Mucosa of descending colon (tissue), 3 donors: ENCODE measurements at regions not wholly inside any gene's neighbourhood (a gene's known extent, or its start where the extent isn't known, plus 50 kb on each side); places are given as distances from the start of the nearest gene placed in this dataset.
"Not testable (repeated sequence)": the region's sequence is repeated elsewhere in the genome, so short reads cannot be mapped to it uniquely, and the experiment has no call there.

Experiments
- ATAC-seq: fragments of 200-7000 bp; cut with Tn5 transposase; one replicate; pipeline ENCODE4 v1.9.1; 2020; ENCODE audit warnings: mild to moderate bottlenecking, moderate library complexity
- DNase-seq, 3 donors: peaks; one replicate each; pipeline ENCODE4 v3.0.0-alpha.2; 2020
- H3K36me3 ChIP-seq: fragments of 200-600 bp; one replicate; pipeline ENCODE4 v1.8.0; 2021; ENCODE audit warnings: low read depth, mild to moderate bottlenecking
- H3K4me1 ChIP-seq: fragments of 200-600 bp; one replicate; pipeline ENCODE4 v1.8.0; 2021; ENCODE audit warnings: low read depth, mild to moderate bottlenecking
- H3K4me3 ChIP-seq: fragments of 200-600 bp; one replicate; pipeline ENCODE4 v1.8.0; 2021; ENCODE audit warnings: mild to moderate bottlenecking
- H3K9me3 ChIP-seq: fragments of 200-600 bp; one replicate; pipeline ENCODE4 v1.8.0; 2021; ENCODE audit warnings: mild to moderate bottlenecking
- CTCF ChIP-seq: fragments of 200-600 bp; IDR thresholded peaks from one replicate; pipeline ENCODE4 v1.8.0; 2022; ENCODE audit warnings: antibody characterized with exemption, mild to moderate bottlenecking
- intact Hi-C, 2 donors: fragments of 100-400 bp; cut with DNase I in 1 of 2; cut with micrococcal nuclease in 1 of 2; formaldehyde crosslinking; loops; one replicate each; pipeline versions ENCODE4 v1.11.0 to v1.11.1; 2022; cut with DNase I, micrococcal nuclease
- donor health status: DM: no; HTN: no; CAD: no; lungs with moderate emphysema.
- donor health status: DM: no; HTN: no; CAD: no.
- donor health status: DM: no; HTN: yes; CAD: no.

DNA sequence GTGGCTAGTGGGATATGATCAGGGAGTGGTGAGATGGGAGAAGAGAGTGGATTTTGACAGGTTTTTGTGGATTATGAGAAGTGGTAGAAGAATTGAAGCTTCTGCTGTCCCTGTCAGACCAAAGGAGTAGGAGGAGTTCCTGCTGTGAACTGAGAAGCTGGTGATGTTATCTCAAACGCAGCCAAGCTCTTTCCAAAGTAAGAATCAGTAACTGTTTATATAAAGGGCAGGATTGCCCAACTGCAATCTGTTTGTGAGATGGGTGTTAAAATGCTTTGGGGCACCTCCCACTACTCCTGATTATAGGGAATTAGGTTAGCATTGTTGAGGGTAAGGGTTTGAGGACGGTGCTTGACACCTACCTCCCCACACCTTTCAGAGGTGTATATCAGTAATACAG lies 60.5 kb upstream of the USP25 start:
- TF ChIP-seq CTCF: no peak
- intact Hi-C loops: no loop called here
- Histone ChIP-seq H3K4me3 (no peak overlapping the region), H3K36me3 (no peaks in the 10 kb centered on the region), H3K4me1 (no peaks in the 10 kb centered on the region), H3K9me3 (no peaks in the 10 kb centered on the region)
- ATAC-seq (no peak), DNase-seq (no peak)

DNA sequence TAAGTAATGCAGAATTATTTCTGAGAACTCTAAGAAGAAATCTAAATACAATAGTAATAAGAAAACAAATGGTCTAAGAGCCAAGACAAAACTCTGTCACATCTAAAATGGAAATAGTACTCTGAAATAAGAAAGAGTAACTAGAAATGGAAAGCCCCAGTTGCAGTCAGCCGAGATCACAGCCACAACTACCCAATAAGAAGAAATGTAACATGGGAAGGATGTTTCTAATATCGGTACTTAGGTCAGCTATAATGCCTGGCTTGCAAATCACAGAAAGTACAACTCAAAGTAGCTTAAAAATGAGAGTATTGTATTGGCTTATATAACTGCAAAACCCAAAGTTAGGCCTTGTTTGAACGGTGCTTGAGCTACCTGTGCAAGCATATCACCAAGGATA lies 58.6 kb upstream of the USP25 start:
- no peaks in the 10 kb centered on the region for H3K4me1 ChIP-seq
- H3K36me3 ChIP-seq: no peaks in the 10 kb centered on the region
- intact Hi-C loops: no loop called here
- no peaks in the 10 kb centered on the region for H3K9me3 ChIP-seq
- H3K4me3 ChIP-seq: no peak overlapping the region
- ATAC-seq (no peak), DNase-seq (no peak)
- TF ChIP-seq CTCF: no peak

GRCh38 chr21:15672578-15672977 lies 57.2 kb upstream of the USP25 start:
- DNase-seq, H3K36me3 ChIP-seq, H3K9me3 ChIP-seq, intact Hi-C loops, ATAC-seq, H3K4me3 ChIP-seq, H3K4me1 ChIP-seq: not testable (repeated sequence)

DNA sequence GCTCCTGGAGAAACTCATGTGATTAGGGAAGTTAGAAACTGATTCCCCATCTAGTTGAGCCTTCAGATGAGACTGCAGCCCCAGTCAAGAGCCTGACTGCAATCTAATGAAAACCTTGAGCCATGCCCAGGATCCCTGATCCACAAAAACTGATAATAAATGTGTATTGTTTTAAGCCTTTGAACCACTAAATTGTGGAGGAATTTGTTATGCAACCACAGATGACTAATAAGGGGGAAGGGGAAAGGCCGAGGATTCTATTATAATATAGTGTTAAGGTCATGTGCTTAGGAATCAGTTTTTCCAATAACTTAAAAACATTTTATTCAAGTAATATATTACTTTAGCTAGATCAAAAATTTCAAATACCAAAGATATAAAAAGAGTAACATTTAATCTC lies 52.8 kb upstream of the USP25 start:
- no peaks in the 10 kb centered on the region for H3K4me1 ChIP-seq
- no peak overlapping the region for H3K4me3 ChIP-seq
- no peak for TF ChIP-seq CTCF
- DNase-seq: no peak
- no peaks in the 10 kb centered on the region for H3K9me3 ChIP-seq
- no peaks in the 10 kb centered on the region for H3K36me3 ChIP-seq
- intact Hi-C loops: no loop called here
- ATAC-seq: no peak

- no peaks in the 10 kb centered on the region for H3K4me1 ChIP-seq
- H3K36me3 ChIP-seq: no peaks in the 10 kb centered on the region
- intact Hi-C loops: no loop called here
- no peak for TF ChIP-seq CTCF
- no peak for DNase-seq
- H3K9me3 ChIP-seq: no peaks in the 10 kb centered on the region
- H3K4me3 ChIP-seq: no peak overlapping the region
- no peak for ATAC-seq
These were observed 50.2 kb upstream of the USP25 start for GRCh38 chr21:15679630-15680029.
